A549 (cell line): ENCODE measurements at regions not wholly inside any gene's neighbourhood (a gene's known extent, or its start where the extent isn't known, plus 50 kb on each side); places are given as distances from the start of the nearest gene placed in this dataset.

Experiments used
- CBX2 ChIP-seq: fragments of 200-600 bp; sonication (generic); IDR thresholded peaks from 2 replicates; pipeline ENCODE4 v1.6.1; 2016; ENCODE audit warnings: low read depth, mild to moderate bottlenecking, borderline replicate concordance
- CEBPB ChIP-seq, 2 experiments: fragments of >200 bp in 1 of 2; sonication (Bioruptor Twin) in 1 of 2; formaldehyde crosslinking in 1 of 2; IDR thresholded peaks; 2 replicates each; pipeline ENCODE4 v1.6.1; 2012 to 2016
- EP300 ChIP-seq, 2 experiments: fragments of >200 bp; sonication (Bioruptor Twin); formaldehyde crosslinking; IDR thresholded peaks; 2 replicates in 1 of 2; 3 replicates in 1 of 2; pipeline ENCODE4 v1.6.1; 2016 to 2017
- GATA3 ChIP-seq: IDR thresholded peaks from 2 replicates; pipeline ENCODE4 v1.6.1; 2012; ENCODE audit warnings: borderline replicate concordance
- JUNB ChIP-seq: fragments of >200 bp; sonication (Bioruptor Twin); formaldehyde crosslinking; IDR thresholded peaks from 2 replicates; pipeline ENCODE4 v1.6.1; 2016
- MAFK ChIP-seq: fragments of 450-650 bp; IDR thresholded peaks from 2 replicates; pipeline ENCODE4 v1.6.1; 2014; ENCODE audit not compliant: partially characterized antibody
- MAZ ChIP-seq: fragments of 150-350 bp; IDR thresholded peaks from 2 replicates; pipeline ENCODE4 v1.6.1; 2014; ENCODE audit warnings: antibody characterized with exemption, low read depth, low read length, borderline replicate concordance
- PHF8 ChIP-seq: fragments of 200-600 bp; sonication (generic); IDR thresholded peaks from 2 replicates; pipeline ENCODE4 v1.6.1; 2016; ENCODE audit warnings: low read depth, mild to moderate bottlenecking, antibody characterized with exemption, moderate library complexity, borderline replicate concordance
- TF ChIP-seq, protein P1 (sequence below): fragments of >200 bp; sonication (Bioruptor Twin); formaldehyde crosslinking; IDR thresholded peaks from 3 replicates; pipeline ENCODE4 v1.5.1; 2016
- TF ChIP-seq, protein P2 (sequence below): fragments of 150-350 bp; IDR thresholded peaks from 2 replicates; pipeline ENCODE4 v1.6.1; 2014; ENCODE audit warnings: low read depth, mild to moderate bottlenecking, low read length
- TF ChIP-seq, protein P3 (sequence below): fragments of 200-600 bp; sonication (generic); IDR thresholded peaks from 2 replicates; pipeline ENCODE4 v1.6.1; 2016; ENCODE audit warnings: antibody characterized with exemption, mild to moderate bottlenecking, moderate library complexity
- TF ChIP-seq, protein P4 (sequence below): fragments of 450-650 bp; IDR thresholded peaks from 2 replicates; pipeline ENCODE4 v1.6.1; 2014; ENCODE audit warnings: antibody characterized with exemption

DNA sequence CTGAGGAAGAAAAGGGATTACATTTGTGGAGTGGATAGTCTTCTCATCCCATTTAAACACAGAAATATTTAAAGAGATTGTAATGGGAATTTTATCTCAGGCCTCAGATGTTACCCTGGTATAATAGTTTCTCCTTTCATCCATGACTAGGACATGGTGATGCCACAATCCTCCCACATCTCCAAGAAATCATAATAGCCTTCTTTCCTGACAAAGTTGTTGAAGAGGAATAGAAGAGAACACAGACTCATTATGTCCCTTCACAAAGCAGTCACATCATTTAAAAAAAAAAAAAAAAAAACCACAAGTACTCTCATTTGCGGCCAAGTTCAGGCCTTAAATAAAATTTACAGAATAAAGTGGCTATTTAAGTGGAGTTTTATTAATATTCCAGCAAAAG lies 359.6 kb downstream of the DEPDC1B start:
- TF ChIP-seq, protein P1, sequence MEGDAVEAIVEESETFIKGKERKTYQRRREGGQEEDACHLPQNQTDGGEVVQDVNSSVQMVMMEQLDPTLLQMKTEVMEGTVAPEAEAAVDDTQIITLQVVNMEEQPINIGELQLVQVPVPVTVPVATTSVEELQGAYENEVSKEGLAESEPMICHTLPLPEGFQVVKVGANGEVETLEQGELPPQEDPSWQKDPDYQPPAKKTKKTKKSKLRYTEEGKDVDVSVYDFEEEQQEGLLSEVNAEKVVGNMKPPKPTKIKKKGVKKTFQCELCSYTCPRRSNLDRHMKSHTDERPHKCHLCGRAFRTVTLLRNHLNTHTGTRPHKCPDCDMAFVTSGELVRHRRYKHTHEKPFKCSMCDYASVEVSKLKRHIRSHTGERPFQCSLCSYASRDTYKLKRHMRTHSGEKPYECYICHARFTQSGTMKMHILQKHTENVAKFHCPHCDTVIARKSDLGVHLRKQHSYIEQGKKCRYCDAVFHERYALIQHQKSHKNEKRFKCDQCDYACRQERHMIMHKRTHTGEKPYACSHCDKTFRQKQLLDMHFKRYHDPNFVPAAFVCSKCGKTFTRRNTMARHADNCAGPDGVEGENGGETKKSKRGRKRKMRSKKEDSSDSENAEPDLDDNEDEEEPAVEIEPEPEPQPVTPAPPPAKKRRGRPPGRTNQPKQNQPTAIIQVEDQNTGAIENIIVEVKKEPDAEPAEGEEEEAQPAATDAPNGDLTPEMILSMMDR, result no peak
- TF ChIP-seq JUNB (no peak), MAZ (no peak), MAFK (no peak), EP300 (IDR thresholded peaks at IDR 0.05) (no peak), CBX2 (no peak), GATA3 (no peak), PHF8 (no peak), CEBPB (IDR thresholded peaks at IDR 0.05) (no peak)
- TF ChIP-seq, protein P2, sequence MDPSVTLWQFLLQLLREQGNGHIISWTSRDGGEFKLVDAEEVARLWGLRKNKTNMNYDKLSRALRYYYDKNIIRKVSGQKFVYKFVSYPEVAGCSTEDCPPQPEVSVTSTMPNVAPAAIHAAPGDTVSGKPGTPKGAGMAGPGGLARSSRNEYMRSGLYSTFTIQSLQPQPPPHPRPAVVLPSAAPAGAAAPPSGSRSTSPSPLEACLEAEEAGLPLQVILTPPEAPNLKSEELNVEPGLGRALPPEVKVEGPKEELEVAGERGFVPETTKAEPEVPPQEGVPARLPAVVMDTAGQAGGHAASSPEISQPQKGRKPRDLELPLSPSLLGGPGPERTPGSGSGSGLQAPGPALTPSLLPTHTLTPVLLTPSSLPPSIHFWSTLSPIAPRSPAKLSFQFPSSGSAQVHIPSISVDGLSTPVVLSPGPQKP, result no peak
- TF ChIP-seq, protein P3, sequence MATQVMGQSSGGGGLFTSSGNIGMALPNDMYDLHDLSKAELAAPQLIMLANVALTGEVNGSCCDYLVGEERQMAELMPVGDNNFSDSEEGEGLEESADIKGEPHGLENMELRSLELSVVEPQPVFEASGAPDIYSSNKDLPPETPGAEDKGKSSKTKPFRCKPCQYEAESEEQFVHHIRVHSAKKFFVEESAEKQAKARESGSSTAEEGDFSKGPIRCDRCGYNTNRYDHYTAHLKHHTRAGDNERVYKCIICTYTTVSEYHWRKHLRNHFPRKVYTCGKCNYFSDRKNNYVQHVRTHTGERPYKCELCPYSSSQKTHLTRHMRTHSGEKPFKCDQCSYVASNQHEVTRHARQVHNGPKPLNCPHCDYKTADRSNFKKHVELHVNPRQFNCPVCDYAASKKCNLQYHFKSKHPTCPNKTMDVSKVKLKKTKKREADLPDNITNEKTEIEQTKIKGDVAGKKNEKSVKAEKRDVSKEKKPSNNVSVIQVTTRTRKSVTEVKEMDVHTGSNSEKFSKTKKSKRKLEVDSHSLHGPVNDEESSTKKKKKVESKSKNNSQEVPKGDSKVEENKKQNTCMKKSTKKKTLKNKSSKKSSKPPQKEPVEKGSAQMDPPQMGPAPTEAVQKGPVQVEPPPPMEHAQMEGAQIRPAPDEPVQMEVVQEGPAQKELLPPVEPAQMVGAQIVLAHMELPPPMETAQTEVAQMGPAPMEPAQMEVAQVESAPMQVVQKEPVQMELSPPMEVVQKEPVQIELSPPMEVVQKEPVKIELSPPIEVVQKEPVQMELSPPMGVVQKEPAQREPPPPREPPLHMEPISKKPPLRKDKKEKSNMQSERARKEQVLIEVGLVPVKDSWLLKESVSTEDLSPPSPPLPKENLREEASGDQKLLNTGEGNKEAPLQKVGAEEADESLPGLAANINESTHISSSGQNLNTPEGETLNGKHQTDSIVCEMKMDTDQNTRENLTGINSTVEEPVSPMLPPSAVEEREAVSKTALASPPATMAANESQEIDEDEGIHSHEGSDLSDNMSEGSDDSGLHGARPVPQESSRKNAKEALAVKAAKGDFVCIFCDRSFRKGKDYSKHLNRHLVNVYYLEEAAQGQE, result no peak
- TF ChIP-seq, protein P4, sequence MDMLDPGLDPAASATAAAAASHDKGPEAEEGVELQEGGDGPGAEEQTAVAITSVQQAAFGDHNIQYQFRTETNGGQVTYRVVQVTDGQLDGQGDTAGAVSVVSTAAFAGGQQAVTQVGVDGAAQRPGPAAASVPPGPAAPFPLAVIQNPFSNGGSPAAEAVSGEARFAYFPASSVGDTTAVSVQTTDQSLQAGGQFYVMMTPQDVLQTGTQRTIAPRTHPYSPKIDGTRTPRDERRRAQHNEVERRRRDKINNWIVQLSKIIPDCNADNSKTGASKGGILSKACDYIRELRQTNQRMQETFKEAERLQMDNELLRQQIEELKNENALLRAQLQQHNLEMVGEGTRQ, result no peak
